HepG2 (cell line): ENCODE measurements at regions not wholly inside any gene's neighbourhood (a gene's known extent, or its start where the extent isn't known, plus 50 kb on each side); places are given as distances from the start of the nearest gene placed in this dataset.

Experiments used
- ATAC-seq: fragments of 200-7000 bp; cut with Tn5 transposase; 3 replicates; pipeline ENCODE4 v1.9.1; 2020; ENCODE audit warnings: mild to moderate bottlenecking, moderate library complexity
- BruUV-seq: library from RNA; stranded (reverse); fragments of 400-500 nt; replicated peaks from 2 replicates; lab custom pipeline; 2021; lab: Mats Ljungman, UMichigan
- CTCF ChIA-PET: fragments of 300-600 bp; formaldehyde crosslinking; extraction: SDS; loops from one replicate; lab custom pipeline; 2021; ENCODE audit warnings: low total read pairs, inconsistent platforms, low intra/inter-chr PET ratio; lab: Yijun Ruan, JAX
- POLR2A ChIA-PET: fragments of 350-600 bp; sonication (Branson Sonifier 250); formaldehyde crosslinking; loops from one replicate; lab custom pipeline; 2020; ENCODE audit warnings: antibody characterized with exemption, inconsistent platforms; lab: Yijun Ruan, JAX
- DNase-seq: peaks from one replicate; pipeline ENCODE4 v3.0.0-alpha.2; 2015; ENCODE audit warnings: low spot score
- FAIRE-seq: peaks from 3 replicates; lab custom pipeline; 2011; peaks lifted over from hg19 to GRCh38; lab: Jason Lieb, UNC
- H2AFZ ChIP-seq: one replicate; pipeline ENCODE4 v1.6.1; 2011; ENCODE audit warnings: low read length, inconsistent platforms
- H3K27ac ChIP-seq: fragments of 300-600 bp; 3 replicates; pipeline ENCODE4 v1.8.0; 2011; ENCODE audit warnings: mixed run types, mild to moderate bottlenecking, mixed read lengths, low read length, inconsistent platforms; ENCODE audit not compliant: insufficient read depth; ENCODE audit errors: extremely low read length
- H3K27me3 ChIP-seq, 2 experiments: fragments of 200-600 bp in 1 of 2; 2 replicates in 1 of 2; 3 replicates in 1 of 2; pipeline versions ENCODE4 v1.6.0 to v1.8.0; 2011; ENCODE audit warnings: low read length in 2 of 2, mild to moderate bottlenecking in 2 of 2, moderate library complexity in 2 of 2, inconsistent platforms in 1 of 2; ENCODE audit not compliant: insufficient read depth in 2 of 2, control insufficient read depth in 1 of 2
- H3K36me3 ChIP-seq, 2 experiments: fragments of 200-600 bp in 1 of 2; replicated peaks in 1 of 2; 2 replicates in 1 of 2; 3 replicates in 1 of 2; pipeline versions ENCODE4 v1.5.1 to v1.8.0; 2011; ENCODE audit warnings: low read length in 2 of 2, inconsistent platforms in 1 of 2; ENCODE audit not compliant: insufficient read depth in 2 of 2, control insufficient read depth in 1 of 2
- H3K4me1 ChIP-seq: 2 replicates; pipeline ENCODE4 v1.5.1; 2012; ENCODE audit warnings: low read length, inconsistent platforms; ENCODE audit not compliant: insufficient read depth
- H3K4me2 ChIP-seq: 2 replicates; pipeline ENCODE4 v1.6.0; 2011; ENCODE audit warnings: low read depth, low read length, inconsistent platforms
- H3K4me3 ChIP-seq, 3 experiments: fragments of 200-600 bp in 1 of 3; sonication (generic), shearing (Covaris generic) in 1 of 3; replicated peaks in 1 of 3; 2 replicates each; pipeline ENCODE4 v1.5.1; 2011 to 2016; ENCODE audit warnings: low read length in 3 of 3, inconsistent platforms in 2 of 3, low read depth in 2 of 3, mild to moderate bottlenecking in 2 of 3, control low read depth in 1 of 3, mixed read lengths in 1 of 3; ENCODE audit not compliant: insufficient read depth in 1 of 3
- H3K79me2 ChIP-seq: one replicate; pipeline ENCODE4 v1.6.1; 2011; ENCODE audit warnings: low read length, inconsistent platforms; ENCODE audit not compliant: insufficient read depth
- H3K9ac ChIP-seq: 2 replicates; pipeline ENCODE4 v1.6.0; 2011; ENCODE audit warnings: mild to moderate bottlenecking, low read depth, low read length, inconsistent platforms; ENCODE audit not compliant: insufficient read depth
- H3K9me3 ChIP-seq: 2 replicates; pipeline ENCODE4 v1.5.1; 2012; ENCODE audit warnings: mild to moderate bottlenecking, low read length
- H4K20me1 ChIP-seq: 2 replicates; pipeline ENCODE4 v1.6.0; 2011; ENCODE audit warnings: inconsistent platforms, mild to moderate bottlenecking, low read length, moderate library complexity; ENCODE audit not compliant: insufficient read depth
- ATF4 ChIP-seq, 2 experiments: fragments of 450-650 bp in 1 of 2; sonication (generic) in 1 of 2; formaldehyde crosslinking; IDR thresholded peaks; 2 replicates each; pipeline versions ENCODE4 v1.5.0 to v1.8.0; 2020 to 2022; ENCODE audit warnings: mild to moderate bottlenecking in 1 of 2, missing genetic modification reagents in 1 of 2
- GLMP ChIP-seq: sonication (generic); formaldehyde crosslinking; IDR thresholded peaks from 2 replicates; pipeline ENCODE4 v1.9.0; 2021; ENCODE audit warnings: missing genetic modification reagents, mild to moderate bottlenecking, borderline replicate concordance
- HIC2 ChIP-seq: sonication (generic); formaldehyde crosslinking; IDR thresholded peaks from 2 replicates; pipeline ENCODE4 v1.9.0; 2022; ENCODE audit warnings: low read depth, missing genetic modification reagents
- NONO ChIP-seq, 2 experiments: fragments of 450-650 bp in 1 of 2; sonication (generic) in 1 of 2; formaldehyde crosslinking in 1 of 2; IDR thresholded peaks in 1 of 2; conservative IDR thresholded peaks in 1 of 2; 2 replicates each; pipeline versions ENCODE4 v1.6.1 to v1.8.0; 2017 to 2022; ENCODE audit warnings: mild to moderate bottlenecking in 1 of 2, missing genetic modification reagents in 1 of 2, moderate library complexity in 1 of 2
- SNAPC4 ChIP-seq: sonication (generic); formaldehyde crosslinking; IDR thresholded peaks from 2 replicates; pipeline ENCODE4 v1.4.0; 2020; ENCODE audit warnings: mild to moderate bottlenecking, missing genetic modification reagents
- SP2 ChIP-seq: sonication (generic); formaldehyde crosslinking; IDR thresholded peaks from 2 replicates; pipeline ENCODE4 v1.5.1; 2020; ENCODE audit warnings: mild to moderate bottlenecking, missing genetic modification reagents
- TERF1 ChIP-seq: sonication (generic); formaldehyde crosslinking; IDR thresholded peaks from 2 replicates; pipeline ENCODE4 v1.8.0; 2022; ENCODE audit warnings: mild to moderate bottlenecking, missing genetic modification reagents, moderate library complexity
- ZNF460 ChIP-seq: sonication (generic); formaldehyde crosslinking; IDR thresholded peaks from 2 replicates; pipeline ENCODE4 v1.5.1; 2020; ENCODE audit warnings: missing genetic modification reagents, mild to moderate bottlenecking, borderline replicate concordance
- ZNF510 ChIP-seq: sonication (generic); formaldehyde crosslinking; IDR thresholded peaks from 2 replicates; pipeline ENCODE4 v1.4.0; 2020; ENCODE audit warnings: low read depth, mild to moderate bottlenecking, missing genetic modification reagents
- ZNF746 ChIP-seq: sonication (generic); formaldehyde crosslinking; IDR thresholded peaks from 2 replicates; pipeline ENCODE4 v1.8.0; 2022; ENCODE audit warnings: mild to moderate bottlenecking, missing genetic modification reagents
- WGBS: methylation state at CpG from one replicate; pipeline ENCODE4 v1.1.6; 2017; ENCODE audit warnings: low lambda C conversion rate; 5-methylcytosine and 5-hydroxymethylcytosine counted together
- in situ Hi-C: cut with HindIII; loops from 2 replicates; pipeline ENCODE4 v1.10.0; 2017; ENCODE audit warnings: low pct_unique_long_range_greater_than_20kb; ENCODE audit not compliant: extremely low pct_ligation_motif_present
- intact Hi-C: fragments of 100-400 bp; cut with micrococcal nuclease; formaldehyde crosslinking; loops from one replicate; pipeline ENCODE4 v1.10.0; 2022; ENCODE audit not compliant: unreplicated experiment

- no peaks in the 10 kb centered on the region for H4K20me1 ChIP-seq
- H3K27me3 ChIP-seq, result no peaks in the 10 kb centered on the region
- no TSS peak for BruUV-seq
- no peak overlapping the region for H3K27ac ChIP-seq
- CTCF ChIA-PET, result no interaction called here
- TF ChIP-seq SP2 (no peak), ZNF746 (CRISPR knock-in tag) (no peak), ATF4 (CRISPR knock-in tag; IDR thresholded peaks at IDR 0.05) (no peak), TERF1 (CRISPR knock-in tag) (no peak), NONO (IDR thresholded peaks at IDR 0.05) (no peak), NONO (CRISPR knock-in tag; conservative IDR thresholded peaks at IDR 0.05) (no peak), ZNF460 (CRISPR knock-in tag) (no peak), SNAPC4 (CRISPR knock-in tag) (no peak), HIC2 (CRISPR knock-in tag) (no peak), GLMP (CRISPR knock-in tag) (no peak), ZNF510 (no peak)
- no peak overlapping the region for H3K4me3 ChIP-seq
- no peak overlapping the region for H2AFZ ChIP-seq
- POLR2A ChIA-PET, result no interaction called here
- no peaks in the 10 kb centered on the region for H3K79me2 ChIP-seq
- WGBS, result 0% methylated on average over 1 of the region's 1 CpG
- no peaks in the 10 kb centered on the region for H3K4me1 ChIP-seq
- peaks cover 23% of the 10 kb centered on the region; the same call in 1 of the 2 replicates for H3K9me3 ChIP-seq
- no peak overlapping the region for H3K9ac ChIP-seq
- ATAC-seq (no peak), DNase-seq (no peak), FAIRE-seq (no peak)
- intact Hi-C loops (no loop called here), in situ Hi-C loops (no loop called here)
- H3K4me2 ChIP-seq, result no peak overlapping the region
- H3K36me3 ChIP-seq, result no peaks in the 10 kb centered on the region
Measured at GRCh38 chr13:55517312-55517711, 1623.4 kb upstream of the PRR20A start.
